DMS153 (cell line): ENCODE measurements at regions not wholly inside any gene's neighbourhood (a gene's known extent, or its start where the extent isn't known, plus 50 kb on each side); places are given as distances from the start of the nearest gene placed in this dataset.

Source experiments
- DNase-seq: peaks from one replicate; lab custom pipeline; 2025; lab: John Stamatoyannopoulos, UW

DNA sequence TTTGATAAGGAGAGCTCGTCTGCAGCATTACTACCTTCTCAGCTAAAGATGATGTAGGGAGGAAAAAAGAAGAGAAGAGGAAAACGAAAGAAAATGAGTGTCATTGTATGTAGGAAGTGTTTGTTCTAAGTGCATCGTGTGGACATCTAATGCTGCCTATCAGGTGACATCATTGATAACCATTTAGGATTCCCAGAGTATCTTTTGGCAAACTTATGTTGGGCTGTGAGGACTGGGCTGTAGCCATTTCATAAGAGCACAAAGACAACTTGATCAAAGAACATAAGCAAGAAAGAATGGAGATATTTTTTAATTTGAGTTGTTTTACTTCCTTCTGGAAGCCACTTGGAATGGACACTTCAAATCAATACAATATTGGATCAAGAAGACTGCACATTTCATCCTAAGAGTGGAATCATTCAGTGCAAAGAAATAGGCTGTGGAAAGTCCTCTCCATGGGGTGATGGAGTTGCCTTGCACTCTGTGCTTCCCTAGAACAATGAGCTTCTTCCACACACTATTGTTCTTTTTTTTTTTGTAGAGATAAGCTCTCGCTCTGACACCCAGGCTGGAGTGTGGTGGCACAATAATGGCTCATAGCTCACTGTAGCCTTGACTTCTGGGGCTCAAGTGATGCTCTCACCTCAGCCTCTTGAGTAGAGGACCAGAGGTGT lies 52.4 kb upstream of the UBL3 start:
- no peak for DNase-seq

DNA sequence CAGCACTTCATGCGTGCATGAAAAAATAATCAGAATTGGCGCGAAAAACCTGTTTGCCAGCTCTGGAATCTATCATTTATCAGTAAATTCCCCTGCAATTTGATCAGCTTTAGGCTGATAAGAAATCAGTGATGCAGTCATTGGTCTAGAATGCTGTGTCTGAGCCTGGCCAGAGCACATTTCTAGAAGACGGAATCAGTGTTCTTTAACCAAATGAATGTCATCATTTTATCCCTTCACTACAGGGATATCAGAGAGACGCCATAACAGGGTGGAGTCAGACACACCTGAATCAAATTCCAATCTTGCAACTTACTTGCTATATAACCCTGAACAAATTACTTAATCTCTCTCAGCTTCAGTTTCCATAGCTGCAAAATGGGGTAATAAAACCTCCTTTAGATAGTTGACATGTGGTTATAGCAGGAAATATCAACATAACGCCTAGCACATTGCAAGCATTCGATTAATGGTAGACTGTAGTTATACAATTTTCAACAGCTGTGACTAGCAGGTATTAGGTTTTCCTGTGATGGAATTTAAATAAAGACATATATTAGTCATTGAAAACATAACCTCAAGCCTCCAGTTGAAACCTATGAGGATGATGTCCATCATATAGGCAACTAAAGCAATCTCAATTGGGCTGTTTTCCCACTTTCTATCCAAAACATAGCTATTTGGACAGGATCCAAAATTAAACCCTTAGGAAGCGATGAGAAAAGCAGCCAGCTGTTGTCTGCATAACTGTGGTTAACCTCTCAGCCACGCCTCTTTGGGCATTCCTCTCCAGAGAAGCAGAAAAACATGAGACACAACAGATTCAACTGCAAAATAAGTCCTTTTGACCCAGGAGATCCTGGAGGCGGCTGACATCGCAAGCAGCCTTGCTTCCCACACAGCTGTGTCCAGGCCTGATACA lies 51.6 kb upstream of the UBL3 start:
- no peak for DNase-seq
